Lung (tissue), 11 donors: ENCODE measurements at regions not wholly inside any gene's neighbourhood (a gene's known extent, or its start where the extent isn't known, plus 50 kb on each side); places are given as distances from the start of the nearest gene placed in this dataset.

Experiments
- ATAC-seq: fragments of 200-7000 bp; cut with Tn5 transposase; one replicate; pipeline ENCODE4 v1.9.1; 2020; ENCODE audit warnings: moderate number of reproducible peaks; ENCODE audit not compliant: insufficient read depth, low FRiP score
- DNase-seq, 3 donors: peaks; one replicate each; pipeline ENCODE4 v3.0.0-alpha.2; 2013 to 2017
- H3K27ac ChIP-seq, 2 donors: one replicate each; pipeline ENCODE4 v1.5.1; 2013; ENCODE audit warnings: mild to moderate bottlenecking in 2 of 2, moderate library complexity in 2 of 2, control low read depth in 1 of 2, inconsistent platforms in 1 of 2, low read depth in 1 of 2, low read length in 1 of 2
- H3K27me3 ChIP-seq, 3 donors: one replicate each; pipeline ENCODE4 v1.5.1; 2013; ENCODE audit warnings: low read length in 2 of 3; ENCODE audit not compliant: control insufficient read depth in 3 of 3, insufficient read depth in 3 of 3
- H3K36me3 ChIP-seq, 4 donors: one replicate each; pipeline ENCODE4 v1.5.1; 2013; ENCODE audit warnings: low read length in 4 of 4, mild to moderate bottlenecking in 1 of 4, moderate library complexity in 1 of 4; ENCODE audit not compliant: control insufficient read depth in 4 of 4, insufficient read depth in 4 of 4
- H3K4me1 ChIP-seq, 5 donors: one replicate each; pipeline ENCODE4 v1.5.1; 2013; ENCODE audit warnings: low read length in 5 of 5, mild to moderate bottlenecking in 2 of 5, moderate library complexity in 1 of 5; ENCODE audit not compliant: control insufficient read depth in 5 of 5, insufficient read depth in 5 of 5
- H3K4me3 ChIP-seq: one replicate; pipeline ENCODE4 v1.5.1; 2013; ENCODE audit warnings: mild to moderate bottlenecking, control low read depth, moderate library complexity
- H3K9ac ChIP-seq, 2 donors: one replicate each; pipeline ENCODE4 v1.5.1; 2013; ENCODE audit warnings: low read length in 2 of 2, control low read depth in 1 of 2; ENCODE audit not compliant: insufficient read depth in 1 of 2
- H3K9me3 ChIP-seq, 4 donors: one replicate each; pipeline ENCODE4 v1.5.1; 2013; ENCODE audit warnings: low read length in 3 of 4, mild to moderate bottlenecking in 1 of 4, moderate library complexity in 1 of 4; ENCODE audit not compliant: control insufficient read depth in 4 of 4, insufficient read depth in 3 of 4
- CTCF ChIP-seq: IDR thresholded peaks from 2 replicates; pipeline ENCODE4 v1.5.1; 2012; ENCODE audit warnings: mild to moderate bottlenecking; ENCODE audit errors: control extremely low read depth, extremely low read depth
- WGBS, 2 donors: extraction: QIAGEN DNeasy Blood & Tissue Kit; methylation state at CpG; one replicate each; pipeline ENCODE4 v1.1.7; 2013; 5-methylcytosine and 5-hydroxymethylcytosine counted together
- donor health status: control.
- donor health status: control.
- donor health status: Bipolar disorder and iron deficiency.
- donor health status: healthy.
- donor health status: DM: yes; HTN: yes; CAD: no.

GRCh38 chrX:13418126-13419097 lies 98.6 kb upstream of the ATXN3L start:
- DNase-seq (no peak), ATAC-seq (no peak)
- no peak for TF ChIP-seq CTCF
- no peaks in the 10 kb centered on the region for H3K36me3 ChIP-seq
- H3K27me3 ChIP-seq = peaks cover 0 to 33% (median 11%) of the 10 kb centered on the region in 3 donors
- WGBS, 2 donors = 77 to 90% methylated on average over 8 of the region's 8 CpGs
- H3K4me3 ChIP-seq = no peak overlapping the region
- no peaks in the 10 kb centered on the region for H3K4me1 ChIP-seq
- H3K9me3 ChIP-seq = no peaks in the 10 kb centered on the region
- H3K27ac ChIP-seq = no peak overlapping the region
- no peak overlapping the region for H3K9ac ChIP-seq

- Histone ChIP-seq H3K9ac (no peak overlapping the region), H3K4me3 (no peak overlapping the region), H3K27me3 (peaks cover 0 to 26% (median 11%) of the 10 kb centered on the region in 3 donors), H3K27ac (no peak overlapping the region), H3K36me3 (no peaks in the 10 kb centered on the region), H3K4me1 (no peaks in the 10 kb centered on the region), H3K9me3 (no peaks in the 10 kb centered on the region)
- TF ChIP-seq CTCF = no peak
- no peak for DNase-seq
- 65 to 85% methylated on average over 7 of the region's 7 CpGs for WGBS, 2 donors
- no peak for ATAC-seq
Measured at GRCh38 chrX:13415509-13415908, 95.7 kb upstream of the ATXN3L start.

GRCh38 chrX:13414006-13414647 lies 94.3 kb upstream of the ATXN3L start:
- DNase-seq (no peak), ATAC-seq (no peak)
- Histone ChIP-seq H3K4me1 (no peaks in the 10 kb centered on the region), H3K27me3 (peaks cover 0 to 24% (median 5%) of the 10 kb centered on the region in 3 donors), H3K9ac (no peak overlapping the region), H3K9me3 (no peaks in the 10 kb centered on the region), H3K36me3 (no peaks in the 10 kb centered on the region), H3K4me3 (no peak overlapping the region), H3K27ac (no peak overlapping the region)
- WGBS, 2 donors = 71 to 94% methylated on average over 8 of the region's 8 CpGs
- no peak for TF ChIP-seq CTCF
